ENCODE measurements at regions not wholly inside any gene's neighbourhood (a gene's known extent, or its start where the extent isn't known, plus 50 kb on each side); places are given as distances from the start of the nearest gene placed in this dataset.

- no peak for DNase-seq (ENCODE audit: low spot score)
Observed at GRCh38 chr3:132236701-132237651, 80.2 kb upstream of the ACP3 start.

GRCh38 chr3:132237652-132238032, 79.6 kb upstream of the ACP3 start:
- no peak for DNase-seq (ENCODE audit: low spot score)

GRCh38 chr3:132239587-132239986, 77.6 kb upstream of the ACP3 start:
- no peak for DNase-seq (ENCODE audit: low spot score)

GRCh38 chr3:132241776-132242514, 75.3 kb upstream of the ACP3 start:
- no peak for DNase-seq (ENCODE audit: low spot score)

- DNase-seq (ENCODE audit: low spot score) = no peak
Observed at GRCh38 chr3:132242790-132243189, 74.4 kb upstream of the ACP3 start.

GRCh38 chr3:132245552-132246142, 71.6 kb upstream of the ACP3 start:
- DNase-seq (ENCODE audit: low spot score) = no peak

GRCh38 chr3:132246212-132246611, 71.0 kb upstream of the ACP3 start:
- DNase-seq (ENCODE audit: low spot score) = no peak

GRCh38 chr3:132247211-132247610, 70.0 kb upstream of the ACP3 start:
- no peak for DNase-seq (ENCODE audit: low spot score)

GRCh38 chr3:132248490-132248889, 68.7 kb upstream of the ACP3 start:
- DNase-seq (ENCODE audit: low spot score) = no peak

GRCh38 chr3:132253262-132253878, 63.8 kb upstream of the ACP3 start:
- peak; percentile 65 for DNase-seq (ENCODE audit: low spot score)

GRCh38 chr3:132254076-132254755, 63.0 kb upstream of the ACP3 start:
- DNase-seq (ENCODE audit: low spot score) = no peak

- peak; percentile 46 for DNase-seq (ENCODE audit: low spot score)
Observed at GRCh38 chr3:132255041-132255745, 62.0 kb upstream of the ACP3 start.

GRCh38 chr3:132256989-132257388, 60.2 kb upstream of the ACP3 start:
- DNase-seq (ENCODE audit: low spot score) = no peak

GRCh38 chr3:132261506-132261905, 55.7 kb upstream of the ACP3 start:
- DNase-seq (ENCODE audit: low spot score) = no peak

GRCh38 chr3:132262305-132262704, 54.9 kb upstream of the ACP3 start:
- DNase-seq (ENCODE audit: low spot score) = no peak

GRCh38 chr3:132262956-132263355, 54.3 kb upstream of the ACP3 start:
- no peak for DNase-seq (ENCODE audit: low spot score)

- DNase-seq (ENCODE audit: low spot score) = no peak
Observed at GRCh38 chr3:132265028-132265427, 52.2 kb upstream of the ACP3 start.

- no peak for DNase-seq (ENCODE audit: low spot score)
Observed at GRCh38 chr3:132265488-132265887, 51.7 kb upstream of the ACP3 start.

GRCh38 chr3:132267391-132267993, 49.7 kb upstream of the ACP3 start:
- DNase-seq (ENCODE audit: low spot score) = no peak
